ENCODE measurements at regions not wholly inside any gene's neighbourhood (a gene's known extent, or its start where the extent isn't known, plus 50 kb on each side); places are given as distances from the start of the nearest gene placed in this dataset.

DNA sequence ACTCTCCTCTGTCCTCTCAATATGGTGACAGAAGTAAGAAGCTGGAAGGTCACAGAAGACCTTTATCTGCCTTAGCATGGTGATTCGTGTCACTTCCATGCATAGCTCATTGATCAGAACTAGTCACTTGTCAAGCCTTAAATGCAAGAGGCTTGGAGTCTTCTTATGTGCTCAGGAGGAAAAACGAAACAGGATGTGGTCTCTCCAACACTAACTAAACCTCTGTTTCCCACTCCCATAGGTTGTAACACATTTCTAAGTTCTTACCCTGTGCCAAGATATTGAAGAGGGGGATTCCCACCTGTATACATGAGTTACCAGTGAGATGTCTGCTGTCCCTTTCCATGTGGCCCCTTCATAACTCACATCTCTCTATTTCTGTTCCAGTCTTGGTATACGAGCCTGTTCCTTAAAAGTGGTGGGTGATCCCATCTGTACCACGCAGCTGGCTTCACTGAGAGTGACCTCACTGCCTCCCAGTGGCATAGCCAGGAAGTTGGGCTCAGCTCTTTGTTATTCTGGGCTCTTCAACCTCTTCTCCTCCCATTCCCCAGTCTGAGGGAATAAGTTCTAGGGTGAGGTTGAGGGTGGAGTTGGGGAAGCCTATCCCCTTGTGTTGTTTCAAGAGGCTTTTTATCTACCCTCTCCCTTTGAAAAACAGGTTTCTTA, 203.2 kb upstream of the PPP2R3A start:
- TF ChIP-seq POLR2A (IDR thresholded peaks at IDR 0.05) (no peak), EP300 (IDR thresholded peaks at IDR 0.05) (no peak), POLR2AphosphoS5 (IDR thresholded peaks at IDR 0.05) (no peak)
- TF ChIP-seq, protein P1, sequence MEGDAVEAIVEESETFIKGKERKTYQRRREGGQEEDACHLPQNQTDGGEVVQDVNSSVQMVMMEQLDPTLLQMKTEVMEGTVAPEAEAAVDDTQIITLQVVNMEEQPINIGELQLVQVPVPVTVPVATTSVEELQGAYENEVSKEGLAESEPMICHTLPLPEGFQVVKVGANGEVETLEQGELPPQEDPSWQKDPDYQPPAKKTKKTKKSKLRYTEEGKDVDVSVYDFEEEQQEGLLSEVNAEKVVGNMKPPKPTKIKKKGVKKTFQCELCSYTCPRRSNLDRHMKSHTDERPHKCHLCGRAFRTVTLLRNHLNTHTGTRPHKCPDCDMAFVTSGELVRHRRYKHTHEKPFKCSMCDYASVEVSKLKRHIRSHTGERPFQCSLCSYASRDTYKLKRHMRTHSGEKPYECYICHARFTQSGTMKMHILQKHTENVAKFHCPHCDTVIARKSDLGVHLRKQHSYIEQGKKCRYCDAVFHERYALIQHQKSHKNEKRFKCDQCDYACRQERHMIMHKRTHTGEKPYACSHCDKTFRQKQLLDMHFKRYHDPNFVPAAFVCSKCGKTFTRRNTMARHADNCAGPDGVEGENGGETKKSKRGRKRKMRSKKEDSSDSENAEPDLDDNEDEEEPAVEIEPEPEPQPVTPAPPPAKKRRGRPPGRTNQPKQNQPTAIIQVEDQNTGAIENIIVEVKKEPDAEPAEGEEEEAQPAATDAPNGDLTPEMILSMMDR (IDR thresholded peaks at IDR 0.05) = no peak
